GM19372 (cell line): ENCODE measurements at regions not wholly inside any gene's neighbourhood (a gene's known extent, or its start where the extent isn't known, plus 50 kb on each side); places are given as distances from the start of the nearest gene placed in this dataset.
A peak's percentile ranks its signal among the peaks of the same experiment; 100 is the strongest.
"Not testable (repeated sequence)": the region's sequence is repeated elsewhere in the genome, so short reads cannot be mapped to it uniquely, and the experiment has no call there.

Source experiments
- ATAC-seq: cut with Tn5 transposase; IDR thresholded peaks from one replicate; pipeline ENCODE4 v1.9.1; 2021; ENCODE audit warnings: mild to moderate bottlenecking, low read depth, moderate library complexity; ENCODE audit not compliant: unreplicated experiment

GRCh38 chr1:178637841-178638240 lies 87.2 kb upstream of the RALGPS2 start:
- no peak for ATAC-seq

GRCh38 chr1:178639326-178639725 lies 85.7 kb upstream of the RALGPS2 start:
- no peak for ATAC-seq

GRCh38 chr1:178642282-178642681 lies 82.8 kb upstream of the RALGPS2 start:
- no peak for ATAC-seq

- no peak for ATAC-seq
These were observed 81.7 kb upstream of the RALGPS2 start for GRCh38 chr1:178643349-178643748.

- no peak for ATAC-seq
These were observed 81.2 kb upstream of the RALGPS2 start for GRCh38 chr1:178643831-178644230.

GRCh38 chr1:178644308-178645120 lies 80.5 kb upstream of the RALGPS2 start:
- ATAC-seq, result no peak

GRCh38 chr1:178645157-178645807 lies 79.8 kb upstream of the RALGPS2 start:
- ATAC-seq, result no peak

GRCh38 chr1:178645808-178646200 lies 79.2 kb upstream of the RALGPS2 start:
- no peak for ATAC-seq

GRCh38 chr1:178646821-178647220 lies 78.2 kb upstream of the RALGPS2 start:
- no peak for ATAC-seq

- no peak for ATAC-seq
These were observed 76.9 kb upstream of the RALGPS2 start for GRCh38 chr1:178648151-178648550.

GRCh38 chr1:178649582-178650350 lies 75.3 kb upstream of the RALGPS2 start:
- ATAC-seq, result no peak

GRCh38 chr1:178650934-178651511 lies 74.0 kb upstream of the RALGPS2 start:
- no peak for ATAC-seq

- ATAC-seq, result no peak
These were observed 73.3 kb upstream of the RALGPS2 start for GRCh38 chr1:178651742-178652141.

GRCh38 chr1:178652506-178653490 lies 72.2 kb upstream of the RALGPS2 start:
- ATAC-seq, result no peak

GRCh38 chr1:178659789-178660208 lies 65.2 kb upstream of the RALGPS2 start:
- peak; percentile 70 for ATAC-seq

- ATAC-seq, result no peak
These were observed 64.6 kb upstream of the RALGPS2 start for GRCh38 chr1:178660461-178660860.

GRCh38 chr1:178664278-178664677 lies 60.8 kb upstream of the RALGPS2 start:
- peak; percentile 71 for ATAC-seq

- no peak for ATAC-seq
These were observed 59.5 kb upstream of the RALGPS2 start for GRCh38 chr1:178665579-178665978.

- ATAC-seq, result not testable (repeated sequence)
These were observed 58.2 kb upstream of the RALGPS2 start for GRCh38 chr1:178666891-178667290.

GRCh38 chr1:178672434-178672833 lies 52.6 kb upstream of the RALGPS2 start:
- no peak for ATAC-seq
